ENCODE measurements at regions not wholly inside any gene's neighbourhood (a gene's known extent, or its start where the extent isn't known, plus 50 kb on each side); places are given as distances from the start of the nearest gene placed in this dataset.

GRCh38 chr20:23207826-23208540, 121.9 kb upstream of the CD93 start:
- no peak for DNase-seq (ENCODE audit: extremely low read depth, low read depth)

- no peak for DNase-seq (ENCODE audit: extremely low read depth, low read depth)
Observed at GRCh38 chr20:23206995-23207394, 120.9 kb upstream of the CD93 start.

- DNase-seq (ENCODE audit: extremely low read depth, low read depth), result no peak
Observed at GRCh38 chr20:23206061-23206460, 119.9 kb upstream of the CD93 start.

GRCh38 chr20:23205611-23206041, 119.5 kb upstream of the CD93 start:
- no peak for DNase-seq (ENCODE audit: extremely low read depth, low read depth)

GRCh38 chr20:23205211-23205610, 119.1 kb upstream of the CD93 start:
- DNase-seq (ENCODE audit: extremely low read depth, low read depth), result no peak

- DNase-seq (ENCODE audit: extremely low read depth, low read depth), result no peak
Observed at GRCh38 chr20:23203951-23204730, 118.0 kb upstream of the CD93 start.

GRCh38 chr20:23203310-23203709, 117.2 kb upstream of the CD93 start:
- DNase-seq (ENCODE audit: extremely low read depth, low read depth), result no peak

- DNase-seq (ENCODE audit: extremely low read depth, low read depth), result no peak
Observed at GRCh38 chr20:23201658-23202057, 115.5 kb upstream of the CD93 start.

- DNase-seq (ENCODE audit: extremely low read depth, low read depth), result peak; percentile 28
Observed at GRCh38 chr20:23200914-23201313, 114.8 kb upstream of the CD93 start.

GRCh38 chr20:23200413-23200812, 114.3 kb upstream of the CD93 start:
- DNase-seq (ENCODE audit: extremely low read depth, low read depth), result no peak

GRCh38 chr20:23199356-23199755, 113.2 kb upstream of the CD93 start:
- DNase-seq (ENCODE audit: extremely low read depth, low read depth), result no peak

- no peak for DNase-seq (ENCODE audit: extremely low read depth, low read depth)
Observed at GRCh38 chr20:23198815-23199214, 112.7 kb upstream of the CD93 start.

GRCh38 chr20:23197836-23198235, 111.7 kb upstream of the CD93 start:
- no peak for DNase-seq (ENCODE audit: extremely low read depth, low read depth)

- no peak for DNase-seq (ENCODE audit: extremely low read depth, low read depth)
Observed at GRCh38 chr20:23195636-23196035, 109.5 kb upstream of the CD93 start.

- no peak for DNase-seq (ENCODE audit: extremely low read depth, low read depth)
Observed at GRCh38 chr20:23193801-23194384, 107.8 kb upstream of the CD93 start.

- no peak for DNase-seq (ENCODE audit: extremely low read depth, low read depth)
Observed at GRCh38 chr20:23192469-23192868, 106.3 kb upstream of the CD93 start.

GRCh38 chr20:23190557-23190956, 104.4 kb upstream of the CD93 start:
- DNase-seq (ENCODE audit: extremely low read depth, low read depth), result no peak

GRCh38 chr20:23189854-23190253, 103.7 kb upstream of the CD93 start:
- DNase-seq (ENCODE audit: extremely low read depth, low read depth), result no peak

GRCh38 chr20:23189341-23189740, 103.2 kb upstream of the CD93 start:
- no peak for DNase-seq (ENCODE audit: extremely low read depth, low read depth)

GRCh38 chr20:23188377-23189169, 102.4 kb upstream of the CD93 start:
- DNase-seq (ENCODE audit: extremely low read depth, low read depth), result no peak

- peak; percentile 68 for DNase-seq (ENCODE audit: extremely low read depth, low read depth)
Observed at GRCh38 chr20:23187751-23188150, 101.6 kb upstream of the CD93 start.

Measured in NCI-H460 (cell line).